GM18867 (cell line): ENCODE measurements at regions not wholly inside any gene's neighbourhood (a gene's known extent, or its start where the extent isn't known, plus 50 kb on each side); places are given as distances from the start of the nearest gene placed in this dataset.
"Not testable (repeated sequence)": the region's sequence is repeated elsewhere in the genome, so short reads cannot be mapped to it uniquely, and the experiment has no call there.

Experiments
- ATAC-seq: cut with Tn5 transposase; IDR thresholded peaks from one replicate; pipeline ENCODE4 v1.9.1; 2021; ENCODE audit warnings: mild to moderate bottlenecking, moderate library complexity; ENCODE audit not compliant: unreplicated experiment

DNA sequence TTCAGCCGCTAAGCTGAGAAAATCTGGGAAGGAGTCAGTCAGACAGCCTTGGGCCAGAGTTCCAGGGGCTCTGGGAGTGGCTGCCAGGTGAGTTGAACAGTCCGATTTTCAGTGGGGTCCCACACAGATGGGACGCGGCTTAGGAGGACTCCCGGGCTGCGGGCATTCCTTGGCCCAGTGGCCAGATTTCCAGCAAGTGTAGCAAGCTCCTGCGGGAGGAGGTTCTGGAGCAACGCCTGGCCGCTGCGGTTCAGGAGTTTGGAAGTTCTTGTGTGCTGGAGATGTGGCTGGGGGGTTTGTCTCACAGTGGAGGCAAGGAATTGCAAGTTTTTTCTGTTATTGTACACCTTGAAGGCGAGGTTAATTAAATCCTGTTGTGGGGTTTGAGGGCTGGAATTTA lies 1020.1 kb upstream of the MANEA start:
- not testable (repeated sequence) for ATAC-seq

- no peak for ATAC-seq
These were observed 1029.1 kb upstream of the MANEA start for GRCh38 chr6:94548201-94548600.

DNA sequence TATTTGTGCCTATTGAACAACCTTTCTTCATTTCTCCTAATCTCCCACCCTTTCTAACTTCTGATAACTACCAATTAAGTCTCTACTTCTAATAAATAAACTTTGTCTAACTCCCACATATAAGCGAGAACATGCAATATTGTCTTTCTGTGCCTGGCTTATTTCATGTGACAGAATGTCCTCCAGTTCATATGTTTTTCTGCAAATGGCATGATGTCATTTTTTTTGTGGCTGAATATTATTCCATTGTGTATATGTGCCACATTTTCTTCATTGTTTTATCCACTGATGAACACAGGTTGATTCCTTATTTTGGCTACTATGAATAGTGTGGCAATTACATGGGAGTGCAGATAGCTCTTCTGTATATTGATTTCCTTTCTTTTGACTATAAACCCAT lies 1041.5 kb upstream of the MANEA start:
- ATAC-seq = no peak

DNA sequence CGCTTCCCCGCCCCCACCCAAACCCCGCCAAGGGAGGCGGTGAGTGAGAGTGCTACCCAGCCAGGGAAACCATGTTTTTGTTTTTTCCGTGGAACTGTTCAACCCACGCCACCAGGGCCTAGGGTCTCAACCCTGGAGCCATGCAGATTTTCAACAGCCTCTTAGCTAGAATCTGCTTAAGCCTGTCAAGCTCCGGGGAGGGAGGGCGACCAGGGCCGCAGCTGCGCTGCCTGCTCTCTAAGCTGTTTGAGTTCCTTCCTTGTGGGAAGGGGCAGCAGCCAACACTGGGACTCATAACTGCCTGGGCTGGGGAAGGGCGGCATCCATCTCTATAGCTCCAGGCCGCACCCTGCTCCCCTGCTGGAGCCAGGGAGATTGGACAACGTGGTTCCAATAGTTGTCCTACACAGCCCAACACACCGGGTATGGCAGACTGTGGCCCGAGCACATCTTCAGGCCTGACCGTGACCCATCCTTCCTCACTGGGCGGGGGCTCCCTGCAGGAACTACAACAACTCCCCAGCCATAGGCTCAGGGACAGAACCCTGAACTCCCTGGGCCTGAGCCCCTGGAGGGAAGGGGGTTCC lies 1065.7 kb upstream of the MANEA start:
- ATAC-seq = no peak

DNA sequence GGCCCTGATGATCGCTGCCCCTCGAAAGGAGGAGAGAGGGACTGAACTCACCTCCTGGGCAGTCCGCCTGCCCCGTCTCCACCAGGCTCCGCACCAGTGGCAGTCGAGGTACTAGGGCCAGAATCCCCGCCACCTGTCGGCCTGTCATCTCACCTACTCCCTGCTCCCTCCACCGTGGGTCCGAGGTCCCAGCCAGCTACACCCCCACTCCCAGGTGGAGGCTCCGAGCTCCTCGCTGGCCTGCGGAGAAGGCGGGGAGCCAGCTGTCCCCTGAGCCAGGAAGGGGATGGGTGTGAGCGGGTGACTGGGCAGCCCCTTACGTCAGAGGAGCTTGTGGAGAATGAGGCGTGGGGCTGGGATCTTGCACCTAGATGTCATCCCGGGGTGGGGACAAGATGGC lies 1066.5 kb upstream of the MANEA start:
- ATAC-seq = no peak

GRCh38 chr6:94501516-94501915 lies 1075.8 kb upstream of the MANEA start:
- no peak for ATAC-seq

GRCh38 chr6:94498099-94498498 lies 1078.7 kb upstream of the EPHA7 start:
- no peak for ATAC-seq

DNA sequence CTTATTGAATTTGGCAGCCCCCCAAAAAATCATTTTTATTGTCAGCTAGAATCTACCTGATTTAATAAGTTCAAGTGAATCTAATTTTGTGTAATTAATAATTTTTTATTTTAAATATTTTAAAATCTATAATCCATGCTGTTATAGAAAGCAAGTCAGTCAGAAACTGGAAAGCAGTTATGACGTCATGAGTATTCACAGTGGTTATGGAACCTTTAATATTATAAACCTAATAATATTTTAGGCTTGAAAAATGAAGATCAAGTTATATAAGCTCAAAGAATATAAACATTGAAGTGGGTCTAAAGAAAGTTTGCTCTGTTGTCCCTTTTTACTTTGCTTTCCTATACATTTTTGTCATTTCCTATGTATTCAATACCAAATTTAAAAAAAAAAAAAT lies 1075.1 kb upstream of the EPHA7 start:
- no peak for ATAC-seq

GRCh38 chr6:94487371-94487770 lies 1068.0 kb upstream of the EPHA7 start:
- ATAC-seq = no peak

GRCh38 chr6:94478133-94479005 lies 1059.0 kb upstream of the EPHA7 start:
- no peak for ATAC-seq

GRCh38 chr6:94468830-94469229 lies 1049.5 kb upstream of the EPHA7 start:
- no peak for ATAC-seq

DNA sequence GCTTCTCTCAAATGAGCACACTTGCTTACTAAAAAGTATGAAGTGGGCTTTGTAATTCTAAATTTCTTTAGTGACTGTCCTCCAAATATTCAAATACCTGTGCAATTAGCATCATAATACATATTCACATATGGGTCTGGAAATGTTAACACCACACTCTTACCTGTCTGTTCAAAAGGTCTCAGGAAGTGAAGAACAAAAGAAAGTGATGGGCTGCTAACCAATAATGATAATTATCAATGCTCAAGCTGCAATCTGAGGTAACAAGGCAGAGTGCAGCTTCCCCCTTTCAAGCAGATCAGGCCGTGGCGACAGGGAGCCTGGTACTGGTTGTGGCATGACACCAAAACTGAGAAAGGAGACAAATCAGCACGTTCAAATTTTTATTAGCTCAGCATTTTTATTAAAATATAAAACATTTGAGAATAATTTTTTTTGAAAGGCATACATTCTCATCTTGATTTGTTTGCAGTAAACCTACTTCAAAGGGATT lies 1044.7 kb upstream of the EPHA7 start:
- no peak for ATAC-seq

DNA sequence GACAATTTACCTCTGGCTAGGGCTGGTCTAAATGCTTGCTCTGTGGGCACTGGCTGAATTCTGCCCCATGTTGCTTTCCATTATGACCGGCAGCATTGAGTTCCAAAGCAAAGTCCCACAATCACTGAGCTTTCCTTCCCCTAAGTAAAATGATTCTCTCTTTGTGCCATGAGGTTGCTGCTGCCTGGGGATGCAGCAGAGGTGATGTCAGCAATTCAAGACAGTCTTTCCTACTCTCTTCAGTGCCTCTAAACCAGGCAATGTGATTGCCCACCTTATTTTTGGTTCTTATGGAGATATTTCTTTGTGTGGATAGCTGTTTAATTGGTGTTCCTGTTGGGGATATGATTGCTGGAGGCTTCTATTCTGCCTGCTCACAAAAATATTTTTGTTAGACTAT lies 1043.9 kb upstream of the EPHA7 start:
- ATAC-seq = no peak

GRCh38 chr6:94462231-94462630 lies 1042.9 kb upstream of the EPHA7 start:
- ATAC-seq = no peak

DNA sequence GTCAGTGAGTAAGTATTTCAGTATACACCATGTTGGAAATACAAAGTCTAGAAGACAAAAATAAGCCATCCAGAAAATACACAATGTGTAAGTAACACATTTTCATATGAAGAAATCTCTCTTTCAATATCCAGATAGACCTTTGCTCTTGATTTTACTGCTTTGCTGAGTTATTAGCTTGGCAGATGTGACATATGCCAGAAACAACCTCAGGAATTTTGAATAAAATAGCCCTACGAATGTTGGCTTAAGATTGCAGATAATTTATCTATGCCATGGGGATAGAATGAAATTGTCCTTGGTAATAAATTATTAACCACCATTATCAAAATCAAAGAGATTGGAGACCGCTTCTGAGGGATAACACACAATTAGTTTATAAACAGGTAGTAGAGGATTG lies 1036.9 kb upstream of the EPHA7 start:
- ATAC-seq = no peak

- no peak for ATAC-seq
These were observed 1034.9 kb upstream of the EPHA7 start for GRCh38 chr6:94454231-94454630.

- ATAC-seq = no peak
These were observed 1026.8 kb upstream of the EPHA7 start for GRCh38 chr6:94446120-94446519.

DNA sequence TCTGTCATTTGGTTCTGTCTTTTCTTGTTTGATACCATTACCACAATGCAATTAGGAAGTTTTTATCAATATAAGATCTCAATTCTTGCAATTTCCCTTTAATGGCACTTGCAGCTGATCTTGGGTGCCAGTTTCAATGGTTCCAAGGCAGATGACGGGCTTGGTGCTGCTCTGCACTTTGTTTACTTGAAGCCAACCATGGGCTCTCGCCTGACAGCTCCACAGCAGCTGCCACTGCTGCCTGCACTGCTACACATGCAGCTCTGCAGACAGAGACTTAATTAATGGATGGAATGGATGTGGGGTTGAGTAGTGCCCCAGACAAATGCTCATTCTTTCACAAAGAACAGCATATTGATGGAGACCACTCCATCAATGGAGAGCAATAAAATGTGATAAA lies 1024.3 kb upstream of the EPHA7 start:
- ATAC-seq = no peak

DNA sequence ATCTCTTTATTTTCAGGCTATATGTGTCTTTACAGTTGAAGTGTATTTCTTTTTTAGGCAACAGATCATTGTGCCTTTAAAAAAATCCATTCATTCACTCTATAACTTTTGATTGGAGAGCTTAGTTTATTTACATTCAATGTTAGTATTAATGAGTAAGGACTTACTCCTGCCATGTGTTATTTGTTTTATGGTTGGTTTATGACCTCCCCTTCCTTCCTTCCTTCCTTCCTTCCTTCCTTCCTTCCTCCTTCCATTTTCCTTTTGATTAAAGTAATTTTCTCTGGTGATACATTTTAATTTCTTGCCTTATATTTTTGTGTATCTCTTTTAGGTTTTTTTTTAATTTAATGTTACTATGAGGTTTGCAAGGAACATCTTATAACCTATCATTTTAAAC lies 1005.3 kb upstream of the EPHA7 start:
- no peak for ATAC-seq

DNA sequence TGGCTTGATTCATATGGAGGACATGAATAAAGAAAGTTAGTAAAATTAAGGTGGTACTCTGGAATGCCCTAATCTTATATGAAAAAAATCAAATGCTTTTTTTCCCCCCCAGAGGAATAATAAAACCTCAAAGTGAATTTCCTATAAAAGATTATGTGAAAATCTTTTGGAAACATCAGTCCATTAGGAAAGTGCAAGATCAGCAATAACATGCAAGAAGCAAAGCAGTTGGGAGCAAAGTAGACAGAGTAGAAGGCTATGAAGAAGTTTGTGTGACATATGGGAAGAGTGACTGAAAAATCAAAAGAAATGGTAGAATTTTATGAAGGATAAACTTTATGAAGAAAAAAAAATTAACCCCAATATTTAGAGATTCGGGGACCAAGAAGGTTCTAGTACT lies 998.0 kb upstream of the EPHA7 start:
- ATAC-seq = no peak

DNA sequence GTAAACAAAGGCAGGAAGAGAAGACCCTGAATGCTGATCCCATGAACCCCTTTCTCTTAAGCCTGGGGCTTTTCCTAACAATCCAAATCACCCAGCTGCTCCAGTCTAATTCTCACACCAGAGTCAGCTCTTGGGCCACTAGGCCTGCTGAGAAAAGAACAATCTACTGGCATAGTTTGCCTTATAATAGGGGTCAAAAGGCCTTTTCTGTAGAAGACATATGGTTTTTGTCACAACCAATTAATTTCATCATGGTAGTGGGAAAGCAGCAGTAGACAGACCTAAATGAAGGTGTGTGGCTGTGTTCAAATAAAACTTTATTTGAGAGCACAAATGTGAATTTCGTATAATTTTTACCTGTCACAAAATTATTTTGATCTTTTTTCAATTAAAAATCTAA lies 994.7 kb upstream of the EPHA7 start:
- ATAC-seq = no peak

DNA sequence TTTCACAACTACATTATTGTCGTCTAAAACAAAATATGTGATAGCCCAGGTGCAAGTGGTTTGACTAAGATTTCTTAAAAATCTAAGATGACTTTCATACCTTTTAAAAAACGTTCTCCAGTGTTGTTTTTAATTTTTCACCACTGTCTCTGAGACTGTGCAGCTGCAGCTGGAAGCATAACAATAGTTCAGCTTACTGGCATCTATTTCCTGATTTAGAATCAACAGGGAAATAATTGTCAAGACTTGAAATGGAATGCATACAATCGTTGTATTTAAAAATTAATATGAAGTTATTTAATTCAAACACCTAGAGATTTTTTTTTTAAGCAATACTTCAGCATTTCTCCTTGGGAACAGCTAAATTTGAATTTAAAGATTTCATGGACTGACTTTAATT lies 982.0 kb upstream of the EPHA7 start:
- ATAC-seq = no peak
